ENCODE measurements at regions not wholly inside any gene's neighbourhood (a gene's known extent, or its start where the extent isn't known, plus 50 kb on each side); places are given as distances from the start of the nearest gene placed in this dataset.

DNA sequence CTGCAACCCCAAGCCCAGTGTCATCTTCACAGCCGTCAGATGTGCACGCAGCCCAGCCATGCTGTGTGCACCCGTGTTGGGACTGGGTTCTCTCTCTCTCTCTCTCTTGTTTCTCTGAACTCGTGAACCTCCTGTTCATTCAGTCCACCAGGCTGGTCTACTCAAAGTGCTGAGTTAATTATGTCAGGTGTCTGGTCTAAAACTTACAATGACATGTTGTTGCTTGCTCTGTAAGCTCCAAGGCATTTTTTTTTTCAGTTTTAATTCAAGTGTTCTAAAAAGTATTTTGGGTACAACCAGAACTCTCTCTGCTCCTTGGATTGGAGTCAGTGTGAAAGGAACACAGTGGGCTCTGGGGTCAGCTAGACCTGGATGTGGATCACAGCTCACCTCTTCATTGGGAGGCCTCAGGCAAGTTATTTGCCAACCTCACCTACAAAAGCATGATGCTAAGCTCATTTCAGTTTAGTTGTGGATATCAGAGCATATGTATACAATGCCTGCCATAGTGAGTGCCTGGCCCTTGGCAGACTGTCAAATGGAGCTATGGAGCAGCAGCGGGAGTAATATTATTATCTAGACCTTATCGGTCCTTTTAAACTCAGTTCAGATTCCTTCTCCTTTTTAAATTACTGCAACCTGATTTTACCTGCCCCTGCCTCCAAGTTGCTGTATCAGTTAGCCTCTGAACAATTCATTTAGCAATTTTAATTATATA, 59.5 kb downstream of the PLEKHG1 start:
- Histone ChIP-seq H3K9me3 (no peaks in the 10 kb centered on the region), H3K27me3 (no peaks in the 10 kb centered on the region), H3K4me1 (no peaks in the 10 kb centered on the region), H3K27ac (no peak overlapping the region), H3K4me3 (no peak overlapping the region), H3K36me3 (no peaks in the 10 kb centered on the region)
- no peak for TF ChIP-seq POLR2AphosphoS5 (IDR thresholded peaks at IDR 0.05)
- no peak for TF ChIP-seq EP300 (IDR thresholded peaks at IDR 0.05)
- TF ChIP-seq POLR2A (IDR thresholded peaks at IDR 0.05), result no peak
- TF ChIP-seq, protein P1, sequence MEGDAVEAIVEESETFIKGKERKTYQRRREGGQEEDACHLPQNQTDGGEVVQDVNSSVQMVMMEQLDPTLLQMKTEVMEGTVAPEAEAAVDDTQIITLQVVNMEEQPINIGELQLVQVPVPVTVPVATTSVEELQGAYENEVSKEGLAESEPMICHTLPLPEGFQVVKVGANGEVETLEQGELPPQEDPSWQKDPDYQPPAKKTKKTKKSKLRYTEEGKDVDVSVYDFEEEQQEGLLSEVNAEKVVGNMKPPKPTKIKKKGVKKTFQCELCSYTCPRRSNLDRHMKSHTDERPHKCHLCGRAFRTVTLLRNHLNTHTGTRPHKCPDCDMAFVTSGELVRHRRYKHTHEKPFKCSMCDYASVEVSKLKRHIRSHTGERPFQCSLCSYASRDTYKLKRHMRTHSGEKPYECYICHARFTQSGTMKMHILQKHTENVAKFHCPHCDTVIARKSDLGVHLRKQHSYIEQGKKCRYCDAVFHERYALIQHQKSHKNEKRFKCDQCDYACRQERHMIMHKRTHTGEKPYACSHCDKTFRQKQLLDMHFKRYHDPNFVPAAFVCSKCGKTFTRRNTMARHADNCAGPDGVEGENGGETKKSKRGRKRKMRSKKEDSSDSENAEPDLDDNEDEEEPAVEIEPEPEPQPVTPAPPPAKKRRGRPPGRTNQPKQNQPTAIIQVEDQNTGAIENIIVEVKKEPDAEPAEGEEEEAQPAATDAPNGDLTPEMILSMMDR (IDR thresholded peaks at IDR 0.05), result no peak
- DNase-seq, result no peak
- no peak for ATAC-seq (ENCODE audit: low FRiP score in 2 of 2)
- 68 to 76% methylated on average over 5 to 6 of the region's 6 CpGs for WGBS, 2 donors

DNA sequence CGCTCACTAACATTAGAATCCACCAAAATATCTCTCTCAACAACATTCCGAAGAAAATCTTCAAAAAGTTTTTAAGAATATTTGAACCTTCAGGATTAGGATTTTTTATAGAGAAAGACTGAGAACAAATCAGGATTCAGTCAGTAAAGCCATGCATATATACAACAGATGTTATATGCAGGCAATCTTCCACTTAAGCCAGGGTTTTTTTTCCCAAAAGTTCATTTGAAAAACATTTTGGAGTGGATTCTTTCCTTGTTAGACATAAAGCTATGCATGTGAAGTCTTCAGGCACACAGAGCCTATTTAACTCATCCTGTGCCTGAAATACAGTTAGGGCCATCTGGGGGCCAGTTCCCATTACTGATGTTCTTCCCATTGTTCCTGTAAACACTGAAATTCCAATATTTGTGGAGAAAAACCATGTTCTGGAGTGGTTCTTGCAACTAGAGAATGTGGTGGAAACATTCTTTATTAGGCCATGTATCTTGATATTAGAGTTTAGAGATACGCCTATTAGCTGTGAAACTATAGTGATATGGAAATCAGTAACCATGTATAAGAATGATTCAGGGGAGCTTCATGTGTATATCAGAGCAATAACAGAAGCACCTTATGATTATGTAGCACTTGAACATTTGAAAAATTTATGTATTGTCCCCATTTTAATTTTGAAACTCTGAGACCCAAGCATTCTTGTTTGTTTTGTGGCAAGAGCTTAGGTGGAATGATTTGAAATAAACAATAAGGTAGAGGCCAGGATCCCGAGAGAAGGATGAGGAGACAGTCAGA, 61.7 kb downstream of the PLEKHG1 start:
- peaks cover 0 to 9% (median 0%) of the 10 kb centered on the region in 4 donors for H3K4me1 ChIP-seq
- TF ChIP-seq, protein P1 (IDR thresholded peaks at IDR 0.05), result no peak
- TF ChIP-seq POLR2A (IDR thresholded peaks at IDR 0.05), result no peak
- no peak for TF ChIP-seq POLR2AphosphoS5 (IDR thresholded peaks at IDR 0.05)
- no peak for TF ChIP-seq EP300 (IDR thresholded peaks at IDR 0.05)
- no peak for DNase-seq
- WGBS, 2 donors, result 88 to 92% methylated on average over 4 of the region's 4 CpGs
- H3K4me3 ChIP-seq, result no peak overlapping the region
- ATAC-seq (ENCODE audit: low FRiP score in 2 of 2), result no peak
- H3K9me3 ChIP-seq, result no peaks in the 10 kb centered on the region
- H3K27me3 ChIP-seq, result no peaks in the 10 kb centered on the region
- no peak overlapping the region for H3K27ac ChIP-seq
- H3K36me3 ChIP-seq, result no peaks in the 10 kb centered on the region

- peaks cover 5 to 16% (median 6%) of the 10 kb centered on the region in 4 donors for H3K4me1 ChIP-seq
- H3K27ac ChIP-seq, result no peak overlapping the region
- DNase-seq, result no peak
- WGBS, 2 donors, result 59 to 69% methylated on average over 5 of the region's 5 CpGs
- H3K9me3 ChIP-seq, result no peaks in the 10 kb centered on the region
- H3K4me3 ChIP-seq, result no peak overlapping the region
- no peaks in the 10 kb centered on the region for H3K27me3 ChIP-seq
- no peaks in the 10 kb centered on the region for H3K36me3 ChIP-seq
- TF ChIP-seq EP300 (IDR thresholded peaks at IDR 0.05) (no peak), POLR2AphosphoS5 (IDR thresholded peaks at IDR 0.05) (no peak), POLR2A (IDR thresholded peaks at IDR 0.05) (no peak)
- TF ChIP-seq, protein P1 (IDR thresholded peaks at IDR 0.05), result no peak
- ATAC-seq (ENCODE audit: low FRiP score in 2 of 2), result no peak
Measured at GRCh38 chr6:150662814-150663213, 63.1 kb downstream of the PLEKHG1 start.

DNA sequence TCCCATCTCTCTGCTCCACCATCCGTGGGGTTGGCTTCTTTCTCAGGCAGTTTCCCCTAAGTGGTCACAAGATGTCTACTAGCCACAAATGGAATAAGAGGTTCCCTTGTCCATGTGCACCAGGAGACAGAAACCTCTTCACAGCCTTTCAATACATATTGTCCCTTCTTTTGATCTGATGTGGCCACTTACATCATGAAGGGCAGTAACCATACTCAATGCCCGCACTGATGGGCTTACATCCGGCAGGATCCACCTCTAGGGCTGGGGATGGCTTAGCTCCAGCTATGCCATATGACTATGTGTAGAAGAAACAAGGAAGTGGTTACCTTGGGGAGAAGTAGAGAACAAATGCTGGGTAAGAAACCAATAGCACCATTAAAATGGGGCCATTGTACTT, 64.4 kb downstream of the PLEKHG1 start:
- no peak overlapping the region for H3K4me3 ChIP-seq
- TF ChIP-seq POLR2A (IDR thresholded peaks at IDR 0.05), result no peak
- no peak for TF ChIP-seq POLR2AphosphoS5 (IDR thresholded peaks at IDR 0.05)
- TF ChIP-seq EP300 (IDR thresholded peaks at IDR 0.05), result no peak
- TF ChIP-seq, protein P1 (IDR thresholded peaks at IDR 0.05), result no peak
- DNase-seq, result no peak
- 89 to 96% methylated on average over 3 of the region's 3 CpGs for WGBS, 2 donors
- H3K27ac ChIP-seq, result no peak overlapping the region
- H3K27me3 ChIP-seq, result no peaks in the 10 kb centered on the region
- no peaks in the 10 kb centered on the region for H3K36me3 ChIP-seq
- H3K9me3 ChIP-seq, result no peaks in the 10 kb centered on the region
- ATAC-seq (ENCODE audit: low FRiP score in 2 of 2), result no peak
- H3K4me1 ChIP-seq, result peaks cover 16 to 28% (median 17%) of the 10 kb centered on the region in 4 donors
